CD14-positive monocyte (primary cell): ENCODE measurements at regions not wholly inside any gene's neighbourhood (a gene's known extent, or its start where the extent isn't known, plus 50 kb on each side); places are given as distances from the start of the nearest gene placed in this dataset.

Experiments
- DNase-seq, 3 donors: peaks; one replicate each; pipeline ENCODE4 v3.0.0-alpha.2; 2011 to 2022
- H2AFZ ChIP-seq: 2 replicates; pipeline ENCODE4 v1.6.0; 2012; ENCODE audit warnings: mild to moderate bottlenecking, low read depth, low read length, inconsistent platforms; ENCODE audit not compliant: insufficient read depth, poor library complexity, severe bottlenecking
- H3K27ac ChIP-seq, 2 donors: 1 replicate in 1 of 2; 2 replicates in 1 of 2; pipeline ENCODE4 v1.5.1; 2012 to 2013; ENCODE audit warnings: low read length in 2 of 2, control low read depth in 1 of 2, inconsistent platforms in 1 of 2, low read depth in 1 of 2, mild to moderate bottlenecking in 1 of 2
- H3K27me3 ChIP-seq, 2 donors: one replicate each; pipeline versions ENCODE4 v1.6.0 to v1.6.1; 2011 to 2013; ENCODE audit warnings: low read length in 2 of 2; ENCODE audit not compliant: control insufficient read depth in 2 of 2, insufficient read depth in 2 of 2
- H3K36me3 ChIP-seq, 2 donors: replicated peaks in 1 of 2; 1 replicate in 1 of 2; 2 replicates in 1 of 2; pipeline versions ENCODE4 v1.5.1 to v1.6.1; 2012 to 2013; ENCODE audit warnings: low read length in 2 of 2, control low read depth in 1 of 2, inconsistent platforms in 1 of 2, mild to moderate bottlenecking in 1 of 2; ENCODE audit not compliant: insufficient read depth in 2 of 2, control insufficient read depth in 1 of 2
- H3K4me1 ChIP-seq, 2 donors: 1 replicate in 1 of 2; 2 replicates in 1 of 2; pipeline versions ENCODE4 v1.5.1 to v1.6.1; 2012 to 2013; ENCODE audit warnings: low read length in 2 of 2, control low read depth in 1 of 2, inconsistent platforms in 1 of 2, mild to moderate bottlenecking in 1 of 2, moderate library complexity in 1 of 2; ENCODE audit not compliant: insufficient read depth in 2 of 2, control insufficient read depth in 1 of 2
- H3K4me2 ChIP-seq: replicated peaks from 2 replicates; pipeline ENCODE3; 2012; ENCODE audit warnings: low read length, moderate library complexity, mild to moderate bottlenecking; ENCODE audit not compliant: poor library complexity, severe bottlenecking; ENCODE audit errors: extremely low read depth
- H3K4me3 ChIP-seq, 3 experiments: fragments of 200-600 bp in 1 of 3; sonication (generic) in 1 of 3; replicated peaks in 1 of 3; 1 replicate in 2 of 3; 2 replicates in 1 of 3; pipeline ENCODE4 v1.5.1; 2011 to 2013; ENCODE audit warnings: low read length in 3 of 3, mild to moderate bottlenecking in 3 of 3, control low read depth in 2 of 3, low read depth in 2 of 3, inconsistent platforms in 1 of 3, moderate library complexity in 1 of 3
- H3K79me2 ChIP-seq: 2 replicates; pipeline ENCODE4 v1.6.0; 2012; ENCODE audit warnings: mild to moderate bottlenecking, control low read depth, inconsistent platforms, low read length, moderate library complexity; ENCODE audit not compliant: insufficient read depth
- H3K9ac ChIP-seq: 2 replicates; pipeline ENCODE4 v1.6.0; 2017; ENCODE audit warnings: low read length, mild to moderate bottlenecking; ENCODE audit not compliant: insufficient read depth, poor library complexity, severe bottlenecking
- H3K9me3 ChIP-seq, 2 donors: replicated peaks in 1 of 2; 1 replicate in 1 of 2; 2 replicates in 1 of 2; pipeline versions ENCODE4 v1.5.1 to v1.6.1; 2012 to 2013; ENCODE audit warnings: low read length in 2 of 2, control low read depth in 1 of 2; ENCODE audit not compliant: control insufficient read depth in 1 of 2, insufficient read depth in 1 of 2
- H4K20me1 ChIP-seq: 2 replicates; pipeline ENCODE4 v1.6.0; 2012; ENCODE audit warnings: mild to moderate bottlenecking, low read length, control low read depth, moderate library complexity; ENCODE audit not compliant: insufficient read depth
- H3K27ac Mint-ChIP-seq, 7 donors: one replicate each; pipeline ENCODE4 v1.8.0; 2020; ENCODE audit warnings: mild to moderate bottlenecking in 7 of 7, mixed read lengths in 7 of 7, moderate library complexity in 6 of 7, inconsistent platforms in 2 of 7
- H3K27me3 Mint-ChIP-seq, 3 donors: one replicate each; pipeline ENCODE4 v1.8.0; 2021 to 2022; ENCODE audit warnings: low read depth in 3 of 3, mild to moderate bottlenecking in 3 of 3, mixed read lengths in 3 of 3, moderate library complexity in 3 of 3, inconsistent platforms in 1 of 3
- H3K36me3 Mint-ChIP-seq, 2 donors: one replicate each; pipeline ENCODE4 v1.8.0; 2020; ENCODE audit warnings: mixed read lengths in 2 of 2, inconsistent platforms in 1 of 2, mild to moderate bottlenecking in 1 of 2
- H3K4me1 Mint-ChIP-seq: one replicate; pipeline ENCODE4 v1.8.0; 2020; ENCODE audit warnings: mild to moderate bottlenecking, mixed read lengths
- H3K4me3 Mint-ChIP-seq, 2 donors: one replicate each; pipeline ENCODE4 v1.8.0; 2020; ENCODE audit warnings: mild to moderate bottlenecking in 2 of 2, mixed read lengths in 2 of 2, moderate library complexity in 1 of 2
- H3K9me3 Mint-ChIP-seq, 7 donors: one replicate each; pipeline ENCODE4 v1.8.0; 2020 to 2022; ENCODE audit warnings: mixed read lengths in 7 of 7, mild to moderate bottlenecking in 6 of 7, moderate library complexity in 6 of 7, inconsistent platforms in 2 of 7
- WGBS: methylation state at CpG from one replicate; pipeline ENCODE4 v1.1.5; 2013; ENCODE audit warnings: missing lambda C conversion rate; ENCODE audit not compliant: insufficient coverage; 5-methylcytosine and 5-hydroxymethylcytosine counted together
- intact Hi-C, 2 donors: fragments of 100-400 bp; cut with micrococcal nuclease; formaldehyde crosslinking; loops; one replicate each; pipeline versions ENCODE4 v1.15.0 to v1.15.1; 2023
- TF ChIP-seq, protein P1 (sequence below): fragments of 200-600 bp; IDR thresholded peaks from one replicate; pipeline ENCODE4 v1.8.0; 2022; ENCODE audit warnings: antibody characterized with exemption, mild to moderate bottlenecking

DNA sequence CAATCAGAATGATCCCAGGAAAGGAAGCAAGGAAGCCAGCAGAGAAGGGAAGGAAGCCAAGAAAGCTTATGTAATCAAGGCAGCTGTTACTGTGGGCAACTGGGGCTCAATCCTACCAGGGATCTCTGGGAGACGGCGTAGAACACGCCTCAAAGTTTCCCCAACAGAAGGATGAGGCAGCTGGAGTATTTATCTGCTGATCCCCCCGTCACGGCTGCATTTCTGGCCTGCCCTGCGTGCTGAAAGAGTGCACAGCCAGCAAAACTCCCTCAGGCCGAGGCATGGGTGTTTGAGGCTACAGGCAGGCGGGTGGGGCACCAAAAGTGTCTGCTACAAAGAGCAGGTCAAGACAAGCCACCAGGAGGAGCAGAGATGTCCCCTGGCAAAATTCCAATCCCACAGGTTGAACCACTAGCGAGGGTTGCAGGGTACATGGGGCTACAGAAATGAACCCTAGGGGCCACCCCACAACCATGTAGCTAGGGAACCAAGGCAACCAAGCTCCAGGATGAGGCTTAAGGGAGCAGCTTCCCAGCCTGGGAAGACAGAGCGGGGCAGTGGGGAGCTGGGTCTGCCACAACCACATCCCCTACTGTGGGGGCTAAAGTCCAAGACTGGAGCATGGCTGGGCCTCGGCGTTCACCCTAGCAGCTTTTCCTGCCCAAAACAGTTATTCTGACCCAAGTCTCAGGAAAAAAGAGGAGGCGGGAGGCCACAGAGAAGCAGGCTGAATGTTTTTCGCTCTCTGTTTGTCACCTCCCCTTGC is 113.4 kb downstream of the BCOR start:
- H3K4me1 Mint-ChIP-seq, result peaks cover 6% of the 10 kb centered on the region
- no peak overlapping the region for H3K9ac ChIP-seq
- H2AFZ ChIP-seq, result no peak overlapping the region
- H3K36me3 Mint-ChIP-seq, result no peaks in the 10 kb centered on the region
- H3K79me2 ChIP-seq, result no peaks in the 10 kb centered on the region
- intact Hi-C loops, result no loop called here
- TF ChIP-seq, protein P1, sequence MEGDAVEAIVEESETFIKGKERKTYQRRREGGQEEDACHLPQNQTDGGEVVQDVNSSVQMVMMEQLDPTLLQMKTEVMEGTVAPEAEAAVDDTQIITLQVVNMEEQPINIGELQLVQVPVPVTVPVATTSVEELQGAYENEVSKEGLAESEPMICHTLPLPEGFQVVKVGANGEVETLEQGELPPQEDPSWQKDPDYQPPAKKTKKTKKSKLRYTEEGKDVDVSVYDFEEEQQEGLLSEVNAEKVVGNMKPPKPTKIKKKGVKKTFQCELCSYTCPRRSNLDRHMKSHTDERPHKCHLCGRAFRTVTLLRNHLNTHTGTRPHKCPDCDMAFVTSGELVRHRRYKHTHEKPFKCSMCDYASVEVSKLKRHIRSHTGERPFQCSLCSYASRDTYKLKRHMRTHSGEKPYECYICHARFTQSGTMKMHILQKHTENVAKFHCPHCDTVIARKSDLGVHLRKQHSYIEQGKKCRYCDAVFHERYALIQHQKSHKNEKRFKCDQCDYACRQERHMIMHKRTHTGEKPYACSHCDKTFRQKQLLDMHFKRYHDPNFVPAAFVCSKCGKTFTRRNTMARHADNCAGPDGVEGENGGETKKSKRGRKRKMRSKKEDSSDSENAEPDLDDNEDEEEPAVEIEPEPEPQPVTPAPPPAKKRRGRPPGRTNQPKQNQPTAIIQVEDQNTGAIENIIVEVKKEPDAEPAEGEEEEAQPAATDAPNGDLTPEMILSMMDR, result no peak
- peaks cover 3 to 8% (median 4%) of the 10 kb centered on the region in 3 donors for H3K27me3 Mint-ChIP-seq
- H3K9me3 Mint-ChIP-seq, result peaks cover 0 to 3% (median 0%) of the 10 kb centered on the region in 7 donors
- H3K4me3 Mint-ChIP-seq, result no peak overlapping the region
- no peak overlapping the region for H3K27ac ChIP-seq
- no peak overlapping the region for H3K4me3 ChIP-seq
- WGBS, result no CpG with 5 or more reads among the region's 14 CpGs
- H3K27ac Mint-ChIP-seq, result no peak overlapping the region
- peaks cover 0 to 2% of the 10 kb centered on the region in 2 donors for H3K4me1 ChIP-seq
- no peak overlapping the region for H3K4me2 ChIP-seq
- no peaks in the 10 kb centered on the region for H4K20me1 ChIP-seq
- no peaks in the 10 kb centered on the region for H3K36me3 ChIP-seq
- DNase-seq, result no peak
- H3K27me3 ChIP-seq, result no peaks in the 10 kb centered on the region
- H3K9me3 ChIP-seq, result no peaks in the 10 kb centered on the region

DNA sequence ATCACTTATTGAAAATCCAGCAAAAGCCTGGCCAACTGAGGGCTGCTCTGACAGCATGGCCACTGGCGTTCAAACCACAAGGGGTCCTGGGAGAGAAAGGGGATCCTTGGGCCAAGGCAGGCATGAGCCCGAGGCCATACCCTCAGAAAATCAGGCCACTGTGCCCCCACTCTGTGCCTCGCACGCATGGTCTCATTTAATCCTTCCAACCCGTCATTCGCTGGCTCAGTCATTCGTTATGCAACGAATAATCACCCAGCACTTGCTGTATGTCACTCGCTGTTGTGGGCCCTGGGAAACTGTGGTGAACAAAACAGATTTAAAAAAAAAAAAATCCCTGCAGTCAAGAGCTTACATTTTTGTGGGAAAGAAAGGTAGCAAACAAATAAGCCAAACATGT is 112.7 kb downstream of the BCOR start:
- H3K4me1 Mint-ChIP-seq, result peaks cover 6% of the 10 kb centered on the region
- peaks cover 0 to 5% (median 0%) of the 10 kb centered on the region in 7 donors for H3K9me3 Mint-ChIP-seq
- no peak for DNase-seq
- Histone ChIP-seq H3K4me2 (no peak overlapping the region), H3K4me1 (peaks cover 0 to 2% of the 10 kb centered on the region in 2 donors), H3K79me2 (no peaks in the 10 kb centered on the region), H3K9ac (no peak overlapping the region), H3K27me3 (no peaks in the 10 kb centered on the region), H3K4me3 (no peak overlapping the region), H3K36me3 (no peaks in the 10 kb centered on the region), H3K9me3 (no peaks in the 10 kb centered on the region), H2AFZ (no peak overlapping the region), H3K27ac (no peak overlapping the region), H4K20me1 (no peaks in the 10 kb centered on the region)
- TF ChIP-seq, protein P1, result no peak
- intact Hi-C loops, result no loop called here
- H3K27me3 Mint-ChIP-seq, result peaks cover 3 to 8% (median 4%) of the 10 kb centered on the region in 3 donors
- H3K27ac Mint-ChIP-seq, result no peak overlapping the region
- 98% methylated on average over 6 of the region's 9 CpGs for WGBS
- no peak overlapping the region for H3K4me3 Mint-ChIP-seq
- no peaks in the 10 kb centered on the region for H3K36me3 Mint-ChIP-seq
